ENCODE measurements at regions not wholly inside any gene's neighbourhood (a gene's known extent, or its start where the extent isn't known, plus 50 kb on each side); places are given as distances from the start of the nearest gene placed in this dataset.

DNA sequence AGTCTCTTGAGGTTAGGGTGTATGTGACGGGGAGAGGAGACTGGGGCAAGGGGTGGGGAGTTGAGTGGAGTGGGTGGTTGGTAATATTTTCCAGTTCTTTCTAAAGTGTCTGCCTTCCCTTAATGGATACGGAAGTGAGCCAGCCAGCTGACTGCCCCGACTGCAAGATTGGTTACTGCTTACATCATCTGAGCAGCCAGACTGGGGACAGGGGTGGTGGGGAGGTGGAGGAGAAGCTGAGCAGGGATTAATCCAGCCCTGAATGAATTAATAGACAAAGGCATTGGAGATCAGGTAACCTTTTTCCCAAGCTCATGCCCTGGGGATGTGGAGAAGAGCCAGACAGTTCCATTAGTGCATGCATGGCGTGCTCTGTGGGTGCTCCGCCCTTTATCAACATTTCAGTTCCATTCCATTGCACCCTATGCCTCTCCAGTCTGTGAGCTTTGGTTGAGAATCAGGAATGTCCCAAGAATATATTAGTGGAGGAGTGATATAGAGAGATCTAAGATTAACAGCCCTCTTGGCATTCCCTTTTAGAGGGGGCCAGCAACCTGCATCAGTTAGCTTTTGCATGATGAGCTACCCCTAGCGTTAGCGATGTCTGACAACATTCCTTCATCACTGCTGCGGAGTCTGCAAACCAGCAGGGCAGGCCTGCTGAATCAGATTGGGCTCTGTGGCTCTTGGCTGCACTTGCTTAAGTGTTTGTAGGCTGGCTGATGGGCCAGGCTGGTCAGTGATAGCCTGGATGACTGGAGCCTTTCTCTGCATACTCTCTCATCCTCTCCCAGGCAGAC lies 67.4 kb downstream of the TNP1 start:
- TF ChIP-seq, protein P1, sequence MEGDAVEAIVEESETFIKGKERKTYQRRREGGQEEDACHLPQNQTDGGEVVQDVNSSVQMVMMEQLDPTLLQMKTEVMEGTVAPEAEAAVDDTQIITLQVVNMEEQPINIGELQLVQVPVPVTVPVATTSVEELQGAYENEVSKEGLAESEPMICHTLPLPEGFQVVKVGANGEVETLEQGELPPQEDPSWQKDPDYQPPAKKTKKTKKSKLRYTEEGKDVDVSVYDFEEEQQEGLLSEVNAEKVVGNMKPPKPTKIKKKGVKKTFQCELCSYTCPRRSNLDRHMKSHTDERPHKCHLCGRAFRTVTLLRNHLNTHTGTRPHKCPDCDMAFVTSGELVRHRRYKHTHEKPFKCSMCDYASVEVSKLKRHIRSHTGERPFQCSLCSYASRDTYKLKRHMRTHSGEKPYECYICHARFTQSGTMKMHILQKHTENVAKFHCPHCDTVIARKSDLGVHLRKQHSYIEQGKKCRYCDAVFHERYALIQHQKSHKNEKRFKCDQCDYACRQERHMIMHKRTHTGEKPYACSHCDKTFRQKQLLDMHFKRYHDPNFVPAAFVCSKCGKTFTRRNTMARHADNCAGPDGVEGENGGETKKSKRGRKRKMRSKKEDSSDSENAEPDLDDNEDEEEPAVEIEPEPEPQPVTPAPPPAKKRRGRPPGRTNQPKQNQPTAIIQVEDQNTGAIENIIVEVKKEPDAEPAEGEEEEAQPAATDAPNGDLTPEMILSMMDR (IDR thresholded peaks at IDR 0.05): no peak
- no peak for TF ChIP-seq ZFX (IDR thresholded peaks at IDR 0.05; ENCODE audit: borderline replicate concordance)

All from 22Rv1 (cell line).